GM19452 (cell line): ENCODE measurements at regions not wholly inside any gene's neighbourhood (a gene's known extent, or its start where the extent isn't known, plus 50 kb on each side); places are given as distances from the start of the nearest gene placed in this dataset.
A peak's percentile ranks its signal among the peaks of the same experiment; 100 is the strongest.

ENCODE experiments used
- ATAC-seq: cut with Tn5 transposase; IDR thresholded peaks from one replicate; pipeline ENCODE4 v1.9.1; 2021; ENCODE audit not compliant: unreplicated experiment

- ATAC-seq, result no peak
Measured at GRCh38 chr9:107922260-107922659, 432.7 kb upstream of the KLF4 start.

GRCh38 chr9:107919263-107919662 is 429.7 kb upstream of the KLF4 start:
- ATAC-seq, result no peak

GRCh38 chr9:107918749-107919148 is 429.2 kb upstream of the KLF4 start:
- ATAC-seq, result no peak

GRCh38 chr9:107914151-107914550 is 424.6 kb upstream of the KLF4 start:
- no peak for ATAC-seq

- no peak for ATAC-seq
Measured at GRCh38 chr9:107907715-107908114, 418.1 kb upstream of the KLF4 start.

GRCh38 chr9:107907255-107907654 is 417.7 kb upstream of the KLF4 start:
- ATAC-seq, result no peak

GRCh38 chr9:107906074-107906473 is 416.5 kb upstream of the KLF4 start:
- no peak for ATAC-seq

GRCh38 chr9:107905308-107906020 is 415.9 kb upstream of the KLF4 start:
- ATAC-seq, result no peak

- ATAC-seq, result no peak
Measured at GRCh38 chr9:107899961-107900330, 410.4 kb upstream of the KLF4 start.

GRCh38 chr9:107898761-107899160 is 409.2 kb upstream of the KLF4 start:
- ATAC-seq, result no peak

GRCh38 chr9:107896544-107896943 is 407.0 kb upstream of the KLF4 start:
- no peak for ATAC-seq

- ATAC-seq, result no peak
Measured at GRCh38 chr9:107895501-107896001, 406.0 kb upstream of the KLF4 start.

GRCh38 chr9:107894572-107895261 is 405.1 kb upstream of the KLF4 start:
- ATAC-seq, result no peak

GRCh38 chr9:107890921-107891465 is 401.4 kb upstream of the KLF4 start:
- no peak for ATAC-seq

- no peak for ATAC-seq
Measured at GRCh38 chr9:107888773-107889227, 399.2 kb upstream of the KLF4 start.

GRCh38 chr9:107886826-107887225 is 397.3 kb upstream of the KLF4 start:
- no peak for ATAC-seq

- peak; percentile 90 for ATAC-seq
Measured at GRCh38 chr9:107883496-107884124, 394.0 kb upstream of the KLF4 start.

- no peak for ATAC-seq
Measured at GRCh38 chr9:107881626-107882300, 392.2 kb upstream of the KLF4 start.

GRCh38 chr9:107878462-107878861 is 388.9 kb upstream of the KLF4 start:
- no peak for ATAC-seq

GRCh38 chr9:107875571-107875980 is 386.0 kb upstream of the KLF4 start:
- no peak for ATAC-seq
